ENCODE measurements at regions not wholly inside any gene's neighbourhood (a gene's known extent, or its start where the extent isn't known, plus 50 kb on each side); places are given as distances from the start of the nearest gene placed in this dataset.

DNA sequence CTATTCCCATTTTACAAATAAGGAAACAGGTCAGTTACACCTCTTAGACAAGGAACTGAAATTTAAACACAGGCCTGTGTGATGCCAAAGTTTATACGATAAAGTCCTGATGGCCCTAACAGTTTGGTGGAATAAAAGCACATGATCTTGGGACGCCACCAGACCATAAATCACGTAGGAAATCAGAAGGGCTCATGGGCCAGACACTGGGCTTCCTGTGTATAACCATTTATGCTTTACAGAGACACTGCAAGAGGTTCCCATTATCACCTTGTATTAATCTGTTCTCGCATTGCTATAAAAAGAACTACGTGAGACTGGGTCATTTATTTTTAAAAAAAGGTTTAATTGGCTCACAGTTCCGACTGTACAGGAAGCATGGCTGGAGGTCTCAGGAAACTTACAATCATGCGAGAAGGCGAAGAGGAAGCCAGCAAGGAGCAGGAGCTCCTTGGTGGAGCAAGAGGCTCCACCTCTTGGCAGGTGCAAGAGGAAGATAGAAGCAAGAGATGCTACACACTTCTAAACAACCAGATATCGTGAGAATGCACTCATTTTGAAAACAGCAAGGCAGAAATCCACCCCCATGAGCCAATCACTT, 124.0 kb upstream of the MON1B start:
- DNase-seq (no peak), ATAC-seq (no peak)
- Mint-ChIP-seq H3K9me3 (ENCODE audit: insufficient read depth) (no peaks in the 10 kb centered on the region), H3K4me1 (ENCODE audit: low read depth) (no peaks in the 10 kb centered on the region), H3K36me3 (ENCODE audit: low read depth) (no peaks in the 10 kb centered on the region), H3K27ac (no peak overlapping the region), H3K27me3 (ENCODE audit: low read depth) (no peaks in the 10 kb centered on the region), H3K4me3 (no peak overlapping the region)
- ChIA-PET CTCF (no interaction called here), POLR2A (no interaction called here)

DNA sequence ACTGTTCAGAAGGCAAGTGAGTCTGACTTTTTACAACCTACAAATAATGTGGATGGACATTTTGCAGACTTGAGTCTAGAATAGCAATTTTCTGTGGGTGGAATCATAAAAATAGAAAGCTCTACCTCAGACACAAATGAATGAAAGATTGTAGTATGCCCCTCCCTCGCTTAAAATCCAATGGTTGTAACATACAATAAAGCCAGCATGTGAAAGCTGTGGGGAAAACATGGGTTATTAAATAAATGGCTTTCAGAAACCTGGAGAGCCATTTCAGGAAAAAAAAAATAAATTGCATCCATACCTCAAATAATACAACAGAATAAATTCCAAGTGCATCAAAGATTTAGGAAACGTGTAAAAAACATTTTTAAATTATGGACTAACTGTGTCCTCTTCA, 123.1 kb upstream of the MON1B start:
- no peaks in the 10 kb centered on the region for H3K9me3 Mint-ChIP-seq (ENCODE audit: insufficient read depth)
- CTCF ChIA-PET = no interaction called here
- no peaks in the 10 kb centered on the region for H3K4me1 Mint-ChIP-seq (ENCODE audit: low read depth)
- no peak for DNase-seq
- no peak for ATAC-seq
- no peak overlapping the region for H3K27ac Mint-ChIP-seq
- no peaks in the 10 kb centered on the region for H3K27me3 Mint-ChIP-seq (ENCODE audit: low read depth)
- no peak overlapping the region for H3K4me3 Mint-ChIP-seq
- H3K36me3 Mint-ChIP-seq (ENCODE audit: low read depth) = no peaks in the 10 kb centered on the region
- POLR2A ChIA-PET = no interaction called here

DNA sequence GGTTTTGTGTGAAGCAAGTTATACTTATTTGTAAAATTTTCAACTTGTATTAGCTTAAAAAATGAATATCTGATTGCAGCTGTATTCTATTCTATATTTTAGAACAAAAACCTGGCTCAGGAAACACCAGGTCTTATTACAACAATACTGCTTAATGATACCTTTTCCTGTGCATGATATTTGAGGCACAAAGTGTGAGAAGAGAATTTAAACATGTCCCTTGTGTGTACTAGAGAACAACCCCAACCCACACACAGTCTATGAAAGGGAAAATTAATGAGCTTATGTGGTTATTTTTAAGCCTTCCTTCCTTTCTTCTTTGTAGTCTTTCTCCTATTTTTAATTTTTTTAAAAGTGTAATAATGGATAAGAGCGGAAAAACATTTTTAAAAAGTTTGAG, 122.6 kb upstream of the MON1B start:
- H3K27ac Mint-ChIP-seq = no peak overlapping the region
- no peak for DNase-seq
- POLR2A ChIA-PET = no interaction called here
- no peaks in the 10 kb centered on the region for H3K4me1 Mint-ChIP-seq (ENCODE audit: low read depth)
- no peaks in the 10 kb centered on the region for H3K9me3 Mint-ChIP-seq (ENCODE audit: insufficient read depth)
- no peak overlapping the region for H3K4me3 Mint-ChIP-seq
- no peaks in the 10 kb centered on the region for H3K36me3 Mint-ChIP-seq (ENCODE audit: low read depth)
- no peak for ATAC-seq
- no peaks in the 10 kb centered on the region for H3K27me3 Mint-ChIP-seq (ENCODE audit: low read depth)
- CTCF ChIA-PET = no interaction called here

DNA sequence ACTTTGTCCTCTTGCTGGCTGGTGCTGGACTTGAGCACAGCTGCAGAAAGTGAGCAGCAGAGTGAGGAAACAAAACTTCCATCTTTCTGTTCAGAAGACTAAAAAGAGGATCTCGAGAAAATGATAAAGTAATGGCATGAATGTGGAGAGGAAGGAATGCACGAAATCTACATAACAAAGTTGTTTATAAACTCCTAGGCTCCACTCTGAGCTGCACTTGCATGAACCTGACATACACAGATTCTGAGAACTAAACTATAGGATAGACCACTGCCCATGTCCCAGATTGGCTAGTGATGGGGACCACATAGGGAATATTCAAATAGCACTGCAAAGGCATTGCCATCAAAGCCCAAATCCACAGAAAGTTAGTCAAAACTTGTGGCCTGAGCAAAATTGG, 121.1 kb upstream of the MON1B start:
- H3K27ac Mint-ChIP-seq = no peak overlapping the region
- no peaks in the 10 kb centered on the region for H3K9me3 Mint-ChIP-seq (ENCODE audit: insufficient read depth)
- ATAC-seq = no peak
- ChIA-PET CTCF (no interaction called here), POLR2A (no interaction called here)
- no peak overlapping the region for H3K4me3 Mint-ChIP-seq
- no peaks in the 10 kb centered on the region for H3K27me3 Mint-ChIP-seq (ENCODE audit: low read depth)
- no peak for DNase-seq
- H3K36me3 Mint-ChIP-seq (ENCODE audit: low read depth) = no peaks in the 10 kb centered on the region
- no peaks in the 10 kb centered on the region for H3K4me1 Mint-ChIP-seq (ENCODE audit: low read depth)

DNA sequence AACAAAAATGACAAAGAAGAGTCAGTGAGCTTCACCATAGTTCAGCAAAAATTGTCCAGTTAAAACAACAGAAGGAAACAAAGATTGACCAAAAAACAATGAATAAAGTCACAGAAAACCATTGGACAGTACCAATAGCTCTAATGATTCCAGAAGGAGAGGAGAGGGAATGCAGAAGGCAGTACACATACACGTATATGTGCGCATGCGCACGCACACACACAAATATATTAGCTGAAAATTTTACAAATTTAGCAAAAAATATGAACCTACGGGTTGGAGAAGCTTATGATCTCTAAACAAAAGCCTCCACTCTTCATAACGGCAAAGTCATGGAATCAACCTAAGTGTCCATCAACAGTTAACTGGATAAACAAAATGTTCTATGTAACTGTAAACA, 120.3 kb upstream of the MON1B start:
- Mint-ChIP-seq H3K9me3 (ENCODE audit: insufficient read depth) (no peaks in the 10 kb centered on the region), H3K4me1 (ENCODE audit: low read depth) (no peaks in the 10 kb centered on the region), H3K36me3 (ENCODE audit: low read depth) (no peaks in the 10 kb centered on the region), H3K27ac (no peak overlapping the region), H3K4me3 (no peak overlapping the region), H3K27me3 (ENCODE audit: low read depth) (no peaks in the 10 kb centered on the region)
- ChIA-PET POLR2A (no interaction called here), CTCF (no interaction called here)
- ATAC-seq (no peak), DNase-seq (no peak)

DNA sequence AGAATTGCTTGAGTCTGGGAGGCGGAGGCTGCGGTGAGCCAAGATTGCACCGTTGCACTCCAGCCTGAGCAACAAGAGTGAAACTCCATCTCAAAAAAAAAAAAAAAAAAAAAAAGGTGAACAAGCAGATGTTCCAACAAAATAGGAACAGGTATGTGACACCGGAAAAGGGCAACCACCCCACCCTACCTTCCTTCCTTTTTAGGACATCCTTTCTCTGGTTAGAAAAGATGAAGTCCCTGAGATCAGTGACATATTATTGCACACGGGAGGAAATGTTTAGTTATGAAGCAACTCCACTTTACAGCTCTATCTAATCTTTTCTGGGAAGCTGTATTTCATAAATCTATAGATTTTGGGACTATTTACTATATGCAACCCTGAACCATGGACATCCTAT, 114.2 kb upstream of the MON1B start:
- H3K27ac Mint-ChIP-seq = no peak overlapping the region
- ChIA-PET CTCF (no interaction called here), POLR2A (no interaction called here)
- H3K27me3 Mint-ChIP-seq (ENCODE audit: low read depth) = no peaks in the 10 kb centered on the region
- no peaks in the 10 kb centered on the region for H3K4me1 Mint-ChIP-seq (ENCODE audit: low read depth)
- ATAC-seq = no peak
- no peak for DNase-seq
- H3K4me3 Mint-ChIP-seq = no peak overlapping the region
- H3K36me3 Mint-ChIP-seq (ENCODE audit: low read depth) = no peaks in the 10 kb centered on the region
- H3K9me3 Mint-ChIP-seq (ENCODE audit: insufficient read depth) = no peaks in the 10 kb centered on the region

DNA sequence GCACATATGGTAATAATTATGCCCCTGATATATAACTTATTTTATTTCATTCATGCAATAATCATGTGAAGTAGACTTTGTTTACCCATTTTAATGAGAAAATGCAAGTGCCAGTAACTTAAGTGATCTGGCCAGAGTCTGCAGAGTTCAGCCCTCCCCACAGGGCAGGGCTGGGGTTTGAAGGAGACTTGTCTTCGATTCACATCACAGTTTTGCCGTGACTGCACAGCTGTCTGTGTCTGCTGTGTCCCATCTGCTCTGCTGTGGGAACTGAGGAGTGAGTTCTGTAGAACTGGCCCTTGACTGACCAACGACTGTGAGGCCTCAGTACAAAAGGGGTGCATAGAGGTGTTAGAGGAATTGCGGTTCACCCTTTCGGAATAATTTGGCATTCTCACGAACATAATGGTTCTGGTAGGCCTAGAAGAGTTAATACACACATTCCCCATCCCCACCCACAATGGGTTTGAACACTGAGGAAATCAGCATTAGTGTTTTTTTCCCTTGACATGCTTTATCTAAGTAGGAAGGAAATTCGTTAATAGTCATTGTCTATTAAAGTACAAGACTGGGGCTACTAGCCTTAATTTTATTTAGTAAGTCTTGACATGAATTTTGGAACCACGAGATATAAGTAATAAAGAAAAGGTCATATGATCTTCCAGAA, 113.6 kb upstream of the MON1B start:
- no peaks in the 10 kb centered on the region for H3K4me1 Mint-ChIP-seq (ENCODE audit: low read depth)
- no peak overlapping the region for H3K27ac Mint-ChIP-seq
- DNase-seq (no peak), ATAC-seq (no peak)
- H3K9me3 Mint-ChIP-seq (ENCODE audit: insufficient read depth) = no peaks in the 10 kb centered on the region
- no peaks in the 10 kb centered on the region for H3K36me3 Mint-ChIP-seq (ENCODE audit: low read depth)
- POLR2A ChIA-PET = no interaction called here
- no peaks in the 10 kb centered on the region for H3K27me3 Mint-ChIP-seq (ENCODE audit: low read depth)
- CTCF ChIA-PET = no interaction called here
- no peak overlapping the region for H3K4me3 Mint-ChIP-seq

DNA sequence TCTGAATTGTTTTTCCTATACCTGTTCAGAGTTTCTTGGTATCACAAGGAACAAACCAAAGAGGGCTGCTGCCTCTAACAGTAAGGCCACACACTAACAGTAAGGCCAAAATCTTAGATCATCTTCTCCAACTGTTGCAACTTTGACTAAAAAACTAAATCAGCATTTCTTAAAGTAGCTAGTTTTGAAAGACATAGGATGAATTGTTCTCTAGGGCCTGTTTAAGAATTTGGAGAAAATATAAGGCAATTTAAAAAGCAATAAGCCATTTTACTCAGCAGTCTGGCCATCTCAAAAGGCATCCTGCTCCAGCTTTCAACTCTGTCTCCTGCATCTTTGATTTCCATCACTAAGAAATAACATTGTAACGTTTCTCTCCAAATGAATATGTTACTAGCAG, 105.0 kb upstream of the MON1B start:
- CTCF ChIA-PET = no interaction called here
- no peaks in the 10 kb centered on the region for H3K27me3 Mint-ChIP-seq (ENCODE audit: low read depth)
- no peaks in the 10 kb centered on the region for H3K9me3 Mint-ChIP-seq (ENCODE audit: insufficient read depth)
- no peak overlapping the region for H3K27ac Mint-ChIP-seq
- ATAC-seq (no peak), DNase-seq (no peak)
- no peaks in the 10 kb centered on the region for H3K4me1 Mint-ChIP-seq (ENCODE audit: low read depth)
- no peak overlapping the region for H3K4me3 Mint-ChIP-seq
- POLR2A ChIA-PET = no interaction called here
- no peaks in the 10 kb centered on the region for H3K36me3 Mint-ChIP-seq (ENCODE audit: low read depth)

DNA sequence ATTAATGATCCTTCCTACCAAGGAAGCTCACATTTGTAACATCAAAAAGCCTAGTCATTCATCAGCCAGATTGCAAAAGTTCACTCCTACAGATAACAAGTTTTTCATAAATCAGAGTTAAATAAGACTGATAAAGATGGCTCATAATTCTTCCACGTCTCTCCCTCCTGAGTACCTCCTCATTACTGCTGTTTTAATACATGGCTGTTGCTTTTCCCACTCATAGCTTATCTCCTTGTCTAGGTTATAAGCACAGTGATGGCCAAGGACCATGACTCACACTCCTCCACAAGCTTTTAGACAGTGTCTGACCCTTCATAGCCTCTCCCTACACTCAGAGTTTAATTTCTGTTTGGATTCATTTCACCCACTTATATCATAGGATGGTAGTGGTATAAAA, 100.9 kb upstream of the MON1B start:
- ATAC-seq (no peak), DNase-seq (no peak)
- no peaks in the 10 kb centered on the region for H3K4me1 Mint-ChIP-seq (ENCODE audit: low read depth)
- ChIA-PET POLR2A (no interaction called here), CTCF (no interaction called here)
- H3K27me3 Mint-ChIP-seq (ENCODE audit: low read depth) = no peaks in the 10 kb centered on the region
- H3K36me3 Mint-ChIP-seq (ENCODE audit: low read depth) = no peaks in the 10 kb centered on the region
- no peaks in the 10 kb centered on the region for H3K9me3 Mint-ChIP-seq (ENCODE audit: insufficient read depth)
- no peak overlapping the region for H3K27ac Mint-ChIP-seq
- no peak overlapping the region for H3K4me3 Mint-ChIP-seq

DNA sequence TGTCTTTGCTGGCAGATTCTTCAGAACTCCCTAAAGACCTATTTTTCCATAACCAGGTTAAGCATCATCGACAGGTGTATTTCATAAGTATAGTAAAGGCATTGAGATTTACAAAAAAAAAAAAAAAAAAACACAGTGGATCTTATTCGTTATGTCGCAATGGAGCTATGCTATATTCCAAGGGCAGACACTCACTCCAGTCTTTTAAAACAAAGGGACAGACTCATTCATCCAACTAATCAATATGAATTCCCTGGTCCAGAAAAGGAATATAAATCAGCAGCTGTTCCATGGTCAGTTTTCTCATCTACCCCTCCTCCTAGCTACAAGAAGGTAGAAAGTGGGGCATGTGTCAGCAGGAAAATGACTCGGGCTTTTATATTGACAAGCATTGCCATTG, 97.7 kb upstream of the MON1B start:
- Mint-ChIP-seq H3K36me3 (ENCODE audit: low read depth) (no peaks in the 10 kb centered on the region), H3K4me3 (no peak overlapping the region), H3K27ac (no peak overlapping the region), H3K9me3 (ENCODE audit: insufficient read depth) (no peaks in the 10 kb centered on the region), H3K4me1 (ENCODE audit: low read depth) (no peaks in the 10 kb centered on the region), H3K27me3 (ENCODE audit: low read depth) (no peaks in the 10 kb centered on the region)
- DNase-seq (no peak), ATAC-seq (no peak)
- ChIA-PET CTCF (no interaction called here), POLR2A (no interaction called here)

DNA sequence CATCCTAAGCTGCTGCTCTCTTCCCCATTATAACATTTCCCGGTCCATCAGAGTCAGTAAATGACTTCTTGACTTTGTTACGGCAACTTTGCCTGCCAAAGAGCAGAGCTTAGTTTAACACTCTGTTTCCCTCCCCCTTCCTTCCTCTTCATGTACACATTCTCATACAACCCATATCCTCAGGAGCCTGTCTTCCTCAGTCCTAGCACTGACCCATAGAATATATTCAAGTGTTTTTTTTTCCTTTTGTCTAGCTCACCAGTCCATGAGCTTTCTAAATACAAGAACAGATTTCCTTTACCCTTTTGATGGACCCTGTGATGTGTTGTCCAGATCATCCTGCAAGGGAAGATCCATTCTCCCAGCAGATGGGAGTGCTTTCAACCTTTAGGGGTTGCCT, 97.0 kb upstream of the MON1B start:
- Mint-ChIP-seq H3K27me3 (ENCODE audit: low read depth) (no peaks in the 10 kb centered on the region), H3K27ac (no peak overlapping the region), H3K36me3 (ENCODE audit: low read depth) (no peaks in the 10 kb centered on the region)

DNA sequence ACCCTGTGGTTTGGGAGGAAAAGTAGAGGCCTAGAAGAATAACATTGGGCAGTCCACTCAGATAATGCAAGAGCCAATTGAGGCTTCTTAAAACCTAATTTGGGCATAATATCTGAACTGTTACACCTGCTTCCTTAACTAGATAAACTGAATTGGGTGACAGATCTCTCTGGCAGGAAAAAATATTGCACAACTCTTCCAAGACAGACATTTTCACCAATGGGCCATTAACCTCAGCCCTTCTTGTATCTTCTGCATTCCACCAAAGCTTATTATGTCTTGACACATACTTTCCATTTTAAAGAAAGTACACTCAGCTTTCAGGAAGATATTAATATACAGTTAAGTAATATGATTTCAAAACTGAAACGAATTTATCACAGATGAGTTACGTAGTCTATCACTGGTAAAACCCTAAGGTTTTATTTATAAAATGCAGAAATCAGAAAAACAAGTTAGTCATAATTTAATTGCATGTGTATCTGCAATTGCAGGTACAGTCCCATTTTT, 79.9 kb upstream of the MON1B start:
- no peaks in the 10 kb centered on the region for H3K9me3 Mint-ChIP-seq (ENCODE audit: insufficient read depth)
- no peaks in the 10 kb centered on the region for H3K4me1 Mint-ChIP-seq (ENCODE audit: low read depth)
- DNase-seq (no peak), ATAC-seq (no peak)
- H3K36me3 Mint-ChIP-seq (ENCODE audit: low read depth) = no peaks in the 10 kb centered on the region
- CTCF ChIA-PET = no interaction called here
- H3K27ac Mint-ChIP-seq = no peak overlapping the region
- POLR2A ChIA-PET = no interaction called here
- H3K4me3 Mint-ChIP-seq = no peak overlapping the region
- H3K27me3 Mint-ChIP-seq (ENCODE audit: low read depth) = no peaks in the 10 kb centered on the region

More for the DNA sequence above, 97.0 kb upstream of the MON1B start:
- no peak for ATAC-seq
- ChIA-PET POLR2A (no interaction called here), CTCF (no interaction called here)
- H3K4me1 Mint-ChIP-seq (ENCODE audit: low read depth) = no peaks in the 10 kb centered on the region
- no peaks in the 10 kb centered on the region for H3K9me3 Mint-ChIP-seq (ENCODE audit: insufficient read depth)
- H3K4me3 Mint-ChIP-seq = no peak overlapping the region
- DNase-seq = no peak

DNA sequence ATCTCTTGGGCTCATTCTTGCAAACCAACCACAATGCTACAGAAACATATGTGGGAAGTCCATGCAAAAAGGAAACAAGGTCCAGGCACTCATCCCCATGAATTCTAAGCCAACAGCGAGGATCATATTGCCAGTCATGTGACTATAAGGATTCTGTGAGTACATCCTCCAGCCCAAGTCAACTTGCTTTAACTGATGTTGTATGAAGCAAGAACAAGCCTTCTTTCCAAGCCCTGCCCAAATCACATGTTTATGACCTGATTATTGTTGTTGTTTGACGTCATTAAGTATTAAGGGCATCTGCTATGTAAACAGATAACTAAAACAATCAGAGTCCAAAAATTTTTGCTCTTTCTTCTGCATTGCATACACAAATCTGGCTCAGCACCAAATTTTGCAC, 78.2 kb upstream of the MON1B start:
- no peaks in the 10 kb centered on the region for H3K36me3 Mint-ChIP-seq (ENCODE audit: low read depth)
- DNase-seq (no peak), ATAC-seq (no peak)
- no peaks in the 10 kb centered on the region for H3K27me3 Mint-ChIP-seq (ENCODE audit: low read depth)
- no peak overlapping the region for H3K4me3 Mint-ChIP-seq
- no peaks in the 10 kb centered on the region for H3K4me1 Mint-ChIP-seq (ENCODE audit: low read depth)
- no peak overlapping the region for H3K27ac Mint-ChIP-seq
- no peaks in the 10 kb centered on the region for H3K9me3 Mint-ChIP-seq (ENCODE audit: insufficient read depth)
- ChIA-PET CTCF (interaction anchor here (1.1 kb wide), 1 partner anchor 57 kb away, joined by 3 read pairs; no protein-coding TSS in a partner anchor), POLR2A (no interaction called here)
